ENCODE measurements at regions not wholly inside any gene's neighbourhood (a gene's known extent, or its start where the extent isn't known, plus 50 kb on each side); places are given as distances from the start of the nearest gene placed in this dataset.

GRCh38 chr6:1088492-1089001, 223.4 kb upstream of the FOXQ1 start:
- DNase-seq (ENCODE audit: low read depth) = no peak

GRCh38 chr6:1087154-1087843, 224.6 kb upstream of the FOXQ1 start:
- DNase-seq (ENCODE audit: low read depth) = no peak

- no peak for DNase-seq (ENCODE audit: low read depth)
These were observed 225.3 kb upstream of the FOXQ1 start for GRCh38 chr6:1086446-1087153.

DNA sequence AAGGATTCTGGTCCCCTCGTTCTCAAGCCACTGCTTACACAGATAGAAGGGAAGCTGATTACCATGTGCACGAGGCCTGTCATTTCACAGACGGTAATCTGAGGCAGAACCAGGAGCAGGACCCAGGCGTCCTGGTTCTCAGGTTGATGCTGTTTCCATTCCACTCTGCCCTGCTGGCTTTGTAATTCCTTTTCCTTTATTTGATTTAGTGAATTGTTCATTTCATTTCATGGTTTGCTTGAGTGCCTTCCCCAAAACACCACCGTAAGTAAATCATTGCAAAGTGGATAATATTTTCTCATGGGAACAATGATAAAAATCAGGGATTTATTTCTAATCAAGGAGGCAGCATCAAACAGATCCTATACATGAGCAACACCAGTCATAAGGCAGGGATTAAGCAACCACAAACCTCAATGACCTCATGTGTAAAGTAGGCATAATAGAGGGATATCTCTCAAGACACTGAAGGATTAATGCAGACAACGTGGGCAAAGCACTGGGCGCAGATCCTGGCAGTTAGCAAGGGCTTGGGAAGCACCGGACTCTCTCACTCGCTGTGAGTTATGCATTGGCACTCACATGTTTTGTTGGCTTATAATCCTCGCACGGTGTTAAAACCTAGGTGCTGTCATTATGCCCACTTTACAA, 229.5 kb upstream of the FOXQ1 start:
- DNase-seq (ENCODE audit: low read depth) = no peak

DNA sequence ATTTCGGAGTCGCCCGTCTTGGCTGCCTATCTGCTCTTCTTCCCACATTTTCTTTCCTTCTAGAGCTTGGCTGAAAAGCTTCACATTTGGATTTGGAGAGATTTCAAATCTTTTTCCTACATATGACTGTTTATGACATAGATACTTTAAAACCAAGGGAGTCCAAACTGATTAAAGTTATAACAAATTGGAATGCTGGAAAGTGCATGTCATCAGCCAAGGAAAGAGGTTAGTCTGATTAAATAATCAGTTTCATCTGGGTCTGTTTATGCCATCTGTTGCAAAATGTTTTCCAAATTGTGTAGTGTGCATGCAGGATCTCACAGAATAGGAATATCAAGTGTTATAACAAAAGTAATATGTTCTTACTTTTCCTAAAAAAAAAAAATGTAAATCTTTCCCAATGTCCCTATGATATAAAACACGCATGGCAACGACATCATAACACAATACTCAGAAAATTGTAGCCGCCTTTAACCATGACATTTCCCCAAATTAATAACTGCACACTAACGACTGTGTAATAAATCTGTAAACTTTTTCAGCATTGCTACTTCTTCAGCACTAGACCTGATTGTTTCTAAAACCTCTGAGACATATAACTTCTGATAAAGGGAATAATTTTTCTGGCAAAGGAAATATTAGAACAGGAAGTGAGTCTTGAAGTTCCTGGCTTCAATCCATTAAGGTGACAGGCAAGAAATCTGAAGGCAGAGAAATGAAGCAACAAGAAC, 230.2 kb upstream of the FOXQ1 start:
- DNase-seq (ENCODE audit: low read depth) = no peak

- DNase-seq (ENCODE audit: low read depth) = no peak
These were observed 231.2 kb upstream of the FOXQ1 start for GRCh38 chr6:1080453-1081337.

- no peak for DNase-seq (ENCODE audit: low read depth)
These were observed 232.4 kb upstream of the FOXQ1 start for GRCh38 chr6:1079525-1079924.

DNA sequence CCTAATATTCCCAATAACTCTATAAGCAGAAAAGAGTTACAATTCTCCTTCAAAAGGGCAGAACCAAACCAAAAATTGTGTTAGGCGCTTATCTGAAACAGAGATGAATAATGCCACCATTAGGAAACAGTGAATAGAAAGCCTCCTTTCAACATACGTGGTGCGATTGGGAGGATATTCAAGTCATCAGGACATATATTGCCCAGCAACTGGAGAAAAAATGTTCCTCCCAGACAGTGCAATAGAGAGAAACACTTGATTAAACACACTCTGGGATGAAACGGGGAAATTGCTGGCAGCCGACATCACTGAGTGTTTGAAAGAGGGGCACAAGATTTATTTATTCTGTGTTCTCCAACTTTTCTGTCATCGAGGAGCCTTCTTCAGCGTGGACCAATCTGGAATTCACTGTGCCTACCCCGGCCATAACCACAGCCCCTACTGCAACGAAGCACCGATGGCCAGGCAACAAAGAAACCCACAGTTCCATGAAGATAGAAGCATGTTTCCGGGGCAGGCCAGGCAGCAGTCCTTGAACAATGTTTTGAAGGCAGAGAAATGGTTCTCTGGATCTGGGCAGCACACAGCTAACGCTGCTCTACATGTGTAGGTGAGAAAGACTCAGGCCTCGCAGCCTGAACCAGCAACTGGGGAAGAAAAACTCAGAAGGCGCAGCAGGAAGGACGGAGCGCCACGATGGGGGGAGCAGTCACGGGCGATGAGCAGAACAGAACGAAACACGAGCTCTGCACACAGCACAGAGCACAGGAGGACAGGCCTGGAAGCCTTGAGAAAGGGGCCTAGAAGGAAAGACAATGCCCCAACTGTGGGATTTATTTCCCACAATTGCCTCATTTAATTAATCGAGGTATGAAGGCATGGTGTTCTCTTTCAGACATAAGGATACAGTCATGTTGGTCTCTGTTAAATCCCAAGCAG, 234.2 kb upstream of the FOXQ1 start:
- DNase-seq (ENCODE audit: low read depth) = no peak

GRCh38 chr6:1076531-1077459, 235.1 kb upstream of the FOXQ1 start:
- no peak for DNase-seq (ENCODE audit: low read depth)

GRCh38 chr6:1075880-1076279, 236.0 kb upstream of the FOXQ1 start:
- DNase-seq (ENCODE audit: low read depth) = no peak

DNA sequence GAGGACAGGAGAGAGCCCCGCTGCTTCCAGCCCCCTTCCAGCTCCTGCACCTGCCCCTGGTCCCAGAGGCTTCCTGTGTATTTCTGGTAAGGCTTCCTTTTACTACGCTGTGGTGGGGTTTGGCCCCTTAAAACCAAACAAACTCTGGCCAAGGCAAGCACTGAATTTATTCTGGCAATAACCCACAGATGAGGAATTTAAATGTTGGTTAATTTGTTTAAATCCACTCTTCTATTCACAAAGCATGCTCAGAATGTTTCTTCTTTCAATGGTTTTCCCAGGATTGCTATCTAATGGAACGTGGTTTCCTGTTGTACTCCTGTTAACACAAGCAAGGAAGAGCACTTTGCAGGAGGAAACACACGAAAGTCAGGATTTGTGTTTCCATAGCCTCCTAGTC, 236.5 kb upstream of the FOXQ1 start:
- no peak for DNase-seq (ENCODE audit: low read depth)

DNA sequence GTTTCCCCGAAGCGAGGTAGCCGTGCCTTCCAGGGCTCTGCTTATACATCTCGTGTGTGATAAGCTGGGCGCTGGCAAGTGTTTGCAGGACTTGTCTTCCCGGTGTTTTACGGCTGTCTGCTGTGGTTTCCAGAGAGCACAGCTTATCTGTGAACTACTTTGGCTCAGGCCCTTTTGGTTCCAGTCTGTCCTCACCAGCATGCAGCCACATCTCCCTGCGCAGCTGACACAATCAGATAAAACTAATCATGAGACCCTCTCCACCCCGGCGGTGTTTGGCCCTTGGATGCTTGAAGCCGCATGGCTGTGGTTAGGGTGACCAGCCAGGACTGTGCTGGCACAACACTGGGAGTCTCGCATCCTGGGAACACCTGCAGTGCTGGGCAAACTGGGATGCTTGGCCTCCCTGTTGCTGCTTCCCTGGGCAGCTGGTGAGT, 241.8 kb upstream of the FOXQ1 start:
- no peak for DNase-seq (ENCODE audit: low read depth)

- no peak for DNase-seq (ENCODE audit: low read depth)
These were observed 243.0 kb upstream of the FOXQ1 start for GRCh38 chr6:1068905-1069304.

GRCh38 chr6:1068068-1068467, 243.8 kb upstream of the FOXQ1 start:
- DNase-seq (ENCODE audit: low read depth) = no peak

GRCh38 chr6:1067346-1067745, 244.6 kb upstream of the FOXQ1 start:
- no peak for DNase-seq (ENCODE audit: low read depth)

DNA sequence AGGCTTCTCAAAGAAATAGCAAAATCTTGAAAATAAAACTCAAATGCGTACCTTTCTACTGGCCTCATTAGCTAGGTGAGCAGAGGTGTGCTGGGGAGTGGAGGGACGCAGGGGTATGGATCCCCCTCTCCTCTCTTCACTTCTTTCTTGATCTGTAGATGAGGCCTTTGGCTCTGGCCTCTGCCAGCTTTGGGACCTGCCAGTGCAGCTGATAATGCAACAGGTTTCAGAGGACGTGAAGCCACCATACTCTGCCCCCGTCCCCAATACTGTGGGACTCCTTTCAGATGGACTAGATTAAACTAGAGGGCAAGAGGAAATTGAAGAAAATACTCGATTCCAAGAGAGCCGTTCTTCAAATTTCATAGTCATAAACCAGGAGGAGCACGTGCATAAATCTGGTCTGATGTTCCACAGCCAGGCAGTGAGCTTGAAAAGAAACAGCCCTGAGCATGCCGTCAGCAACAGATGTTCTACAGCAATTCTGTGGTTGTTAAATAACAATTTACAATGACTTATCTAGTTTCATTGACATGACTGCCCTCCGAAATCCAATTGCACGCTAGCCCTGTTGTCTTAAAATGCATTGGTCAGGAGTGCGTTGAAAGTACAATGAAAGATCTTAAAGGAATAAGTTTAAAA, 245.3 kb upstream of the FOXQ1 start:
- no peak for DNase-seq (ENCODE audit: low read depth)

DNA sequence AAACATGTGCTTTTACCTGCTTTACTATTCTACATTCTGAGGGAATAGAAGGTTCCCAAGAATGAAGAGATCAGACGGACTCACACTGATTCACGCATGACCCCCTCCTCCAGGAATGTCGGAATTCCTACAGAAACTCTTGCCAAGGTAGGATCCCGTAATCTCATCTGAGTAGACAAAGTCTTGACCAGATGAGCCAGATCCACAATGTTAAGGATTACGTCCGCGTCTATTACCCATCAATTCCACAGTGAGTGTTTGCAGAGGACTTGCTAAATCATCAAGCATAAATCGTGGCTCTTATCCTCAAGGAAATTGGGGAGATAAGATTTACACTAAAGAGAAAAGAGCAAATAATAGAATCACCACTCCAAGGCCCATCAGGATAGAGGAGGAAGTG, 245.9 kb upstream of the FOXQ1 start:
- DNase-seq (ENCODE audit: low read depth) = no peak

- DNase-seq (ENCODE audit: low read depth) = no peak
These were observed 248.1 kb upstream of the FOXQ1 start for GRCh38 chr6:1063671-1064355.
